Nephron (organoid): ENCODE measurements at regions not wholly inside any gene's neighbourhood (a gene's known extent, or its start where the extent isn't known, plus 50 kb on each side); places are given as distances from the start of the nearest gene placed in this dataset.

Source experiments
- H3K27ac Mint-ChIP-seq, 3 experiments: 2 replicates each; pipeline ENCODE4 v1.8.0; 2020; ENCODE audit warnings: mixed read lengths in 3 of 3, mild to moderate bottlenecking in 2 of 3, moderate library complexity in 1 of 3
- H3K27me3 Mint-ChIP-seq: 2 replicates; pipeline ENCODE4 v1.8.0; 2021; ENCODE audit warnings: low read depth, mild to moderate bottlenecking, moderate library complexity, mixed read lengths
- H3K36me3 Mint-ChIP-seq: 2 replicates; pipeline ENCODE4 v1.8.0; 2020; ENCODE audit warnings: low read depth, mixed read lengths
- H3K4me1 Mint-ChIP-seq: 2 replicates; pipeline ENCODE4 v1.8.0; 2020; ENCODE audit warnings: mixed read lengths
- H3K4me3 Mint-ChIP-seq, 3 experiments: 2 replicates each; pipeline ENCODE4 v1.8.0; 2020; ENCODE audit warnings: mild to moderate bottlenecking in 3 of 3, mixed read lengths in 3 of 3, moderate library complexity in 2 of 3
- H3K9me3 Mint-ChIP-seq: 2 replicates; pipeline ENCODE4 v1.8.0; 2020; ENCODE audit warnings: mixed read lengths
- CTCF ChIP-seq, 3 experiments: fragments of 200-600 bp; sonication (generic); IDR thresholded peaks; one replicate each; pipeline ENCODE4 v1.5.0; 2021; ENCODE audit warnings: antibody characterized with exemption in 3 of 3; ENCODE audit not compliant: unreplicated experiment in 3 of 3

GRCh38 chr5:152270096-152270495, 135.0 kb downstream of the NMUR2 start:
- Mint-ChIP-seq H3K9me3 (no peaks in the 10 kb centered on the region), H3K4me1 (peaks cover 5% of the 10 kb centered on the region), H3K27me3 (no peaks in the 10 kb centered on the region), H3K27ac (no peak overlapping the region), H3K36me3 (no peaks in the 10 kb centered on the region), H3K4me3 (no peak overlapping the region)
- no peak for TF ChIP-seq CTCF (IDR thresholded peaks at IDR 0.05; ENCODE audit: unreplicated experiment in 3 of 3)

- Mint-ChIP-seq H3K9me3 (no peaks in the 10 kb centered on the region), H3K27ac (no peak overlapping the region), H3K27me3 (no peaks in the 10 kb centered on the region), H3K4me3 (no peak overlapping the region), H3K4me1 (peaks cover 5% of the 10 kb centered on the region), H3K36me3 (no peaks in the 10 kb centered on the region)
- TF ChIP-seq CTCF (IDR thresholded peaks at IDR 0.05; ENCODE audit: unreplicated experiment in 3 of 3): no peak
Measured at GRCh38 chr5:152269533-152269932, 135.5 kb downstream of the NMUR2 start.

GRCh38 chr5:152264645-152265254, 140.3 kb downstream of the NMUR2 start:
- H3K4me1 Mint-ChIP-seq: no peaks in the 10 kb centered on the region
- no peak overlapping the region for H3K27ac Mint-ChIP-seq
- H3K27me3 Mint-ChIP-seq: peaks cover 12% of the 10 kb centered on the region
- no peak for TF ChIP-seq CTCF (IDR thresholded peaks at IDR 0.05; ENCODE audit: unreplicated experiment in 3 of 3)
- H3K4me3 Mint-ChIP-seq: no peak overlapping the region
- no peaks in the 10 kb centered on the region for H3K36me3 Mint-ChIP-seq
- H3K9me3 Mint-ChIP-seq: no peaks in the 10 kb centered on the region

GRCh38 chr5:152262667-152263066, 142.4 kb downstream of the NMUR2 start:
- no peak for TF ChIP-seq CTCF (IDR thresholded peaks at IDR 0.05; ENCODE audit: unreplicated experiment in 3 of 3)
- H3K27me3 Mint-ChIP-seq: peaks cover 12% of the 10 kb centered on the region
- H3K9me3 Mint-ChIP-seq: no peaks in the 10 kb centered on the region
- no peak overlapping the region for H3K4me3 Mint-ChIP-seq
- no peak overlapping the region for H3K27ac Mint-ChIP-seq
- H3K4me1 Mint-ChIP-seq: no peaks in the 10 kb centered on the region
- H3K36me3 Mint-ChIP-seq: no peaks in the 10 kb centered on the region

GRCh38 chr5:152260940-152261339, 144.1 kb downstream of the NMUR2 start:
- TF ChIP-seq CTCF (IDR thresholded peaks at IDR 0.05; ENCODE audit: unreplicated experiment in 3 of 3): no peak
- Mint-ChIP-seq H3K4me1 (no peaks in the 10 kb centered on the region), H3K27ac (no peak overlapping the region), H3K36me3 (no peaks in the 10 kb centered on the region), H3K9me3 (no peaks in the 10 kb centered on the region), H3K27me3 (peaks cover 12% of the 10 kb centered on the region), H3K4me3 (no peak overlapping the region)

GRCh38 chr5:152259702-152260101, 145.4 kb downstream of the NMUR2 start:
- Mint-ChIP-seq H3K36me3 (no peaks in the 10 kb centered on the region), H3K27me3 (peaks cover 12% of the 10 kb centered on the region), H3K4me3 (no peak overlapping the region), H3K9me3 (no peaks in the 10 kb centered on the region), H3K27ac (no peak overlapping the region), H3K4me1 (no peaks in the 10 kb centered on the region)
- TF ChIP-seq CTCF (IDR thresholded peaks at IDR 0.05; ENCODE audit: unreplicated experiment in 3 of 3): no peak
